CD4-positive, alpha-beta T cell treated with Interleukin-15 for 4 hours (primary cell): ENCODE measurements at regions not wholly inside any gene's neighbourhood (a gene's known extent, or its start where the extent isn't known, plus 50 kb on each side); places are given as distances from the start of the nearest gene placed in this dataset.
"Not testable (repeated sequence)": the region's sequence is repeated elsewhere in the genome, so short reads cannot be mapped to it uniquely, and the experiment has no call there.

Source experiments
- DNase-seq: peaks from one replicate; pipeline ENCODE4 v3.0.0-alpha.2; 2020; ENCODE audit warnings: low spot score

GRCh38 chr12:47373554-47374150 is 293.9 kb upstream of the AMIGO2 start:
- no peak for DNase-seq

- no peak for DNase-seq
Observed at GRCh38 chr12:47370421-47370820, 290.7 kb upstream of the AMIGO2 start.

GRCh38 chr12:47369085-47369484 is 289.3 kb upstream of the AMIGO2 start:
- DNase-seq: no peak

GRCh38 chr12:47367912-47368537 is 288.3 kb upstream of the AMIGO2 start:
- DNase-seq: no peak

- DNase-seq: no peak
Observed at GRCh38 chr12:47366579-47366978, 286.8 kb upstream of the AMIGO2 start.

GRCh38 chr12:47366157-47366556 is 286.4 kb upstream of the AMIGO2 start:
- DNase-seq: peak; percentile 44

GRCh38 chr12:47365443-47366076 is 285.8 kb upstream of the AMIGO2 start:
- not testable (repeated sequence) for DNase-seq

GRCh38 chr12:47364261-47364660 is 284.5 kb upstream of the AMIGO2 start:
- no peak for DNase-seq

- no peak for DNase-seq
Observed at GRCh38 chr12:47362126-47362705, 282.5 kb upstream of the AMIGO2 start.

GRCh38 chr12:47361389-47362021 is 281.7 kb upstream of the AMIGO2 start:
- peak; percentile 43 for DNase-seq

GRCh38 chr12:47360771-47361388 is 281.1 kb upstream of the AMIGO2 start:
- peak; percentile 77 for DNase-seq

GRCh38 chr12:47360093-47360480 is 280.3 kb upstream of the AMIGO2 start:
- DNase-seq: no peak

- DNase-seq: no peak
Observed at GRCh38 chr12:47359310-47360092, 279.7 kb upstream of the AMIGO2 start.

- DNase-seq: not testable (repeated sequence)
Observed at GRCh38 chr12:47357006-47357405, 277.2 kb upstream of the AMIGO2 start.

- peak; percentile 28 for DNase-seq
Observed at GRCh38 chr12:47356129-47356700, 276.5 kb upstream of the AMIGO2 start.

- no peak for DNase-seq
Observed at GRCh38 chr12:47353508-47353907, 273.7 kb upstream of the AMIGO2 start.

- DNase-seq: no peak
Observed at GRCh38 chr12:47352067-47352466, 272.3 kb upstream of the AMIGO2 start.

GRCh38 chr12:47351526-47351925 is 271.8 kb upstream of the AMIGO2 start:
- no peak for DNase-seq

GRCh38 chr12:47350062-47350408 is 270.3 kb upstream of the AMIGO2 start:
- no peak for DNase-seq

GRCh38 chr12:47349137-47350061 is 269.6 kb upstream of the AMIGO2 start:
- no peak for DNase-seq
